HG03469 (cell line): ENCODE measurements at regions not wholly inside any gene's neighbourhood (a gene's known extent, or its start where the extent isn't known, plus 50 kb on each side); places are given as distances from the start of the nearest gene placed in this dataset.
"Not testable (repeated sequence)": the region's sequence is repeated elsewhere in the genome, so short reads cannot be mapped to it uniquely, and the experiment has no call there.

Source experiments
- ATAC-seq: cut with Tn5 transposase; IDR thresholded peaks from one replicate; pipeline ENCODE4 v1.9.1; 2021; ENCODE audit warnings: mild to moderate bottlenecking, moderate library complexity, moderate number of reproducible peaks; ENCODE audit not compliant: unreplicated experiment

GRCh38 chr11:97620007-97620406 lies 1230.2 kb downstream of the JRKL start:
- ATAC-seq = no peak

- no peak for ATAC-seq
Observed at GRCh38 chr11:97621282-97621681, 1231.5 kb downstream of the JRKL start.

- ATAC-seq = no peak
Observed at GRCh38 chr11:97622795-97623194, 1233.0 kb downstream of the JRKL start.

GRCh38 chr11:97636741-97637140 lies 1246.9 kb downstream of the JRKL start:
- ATAC-seq = not testable (repeated sequence)

- no peak for ATAC-seq
Observed at GRCh38 chr11:97637701-97638100, 1247.9 kb downstream of the JRKL start.

GRCh38 chr11:97638641-97639224 lies 1248.9 kb downstream of the JRKL start:
- ATAC-seq = no peak

GRCh38 chr11:97641988-97642387 lies 1252.2 kb downstream of the JRKL start:
- ATAC-seq = no peak

GRCh38 chr11:97645736-97646135 lies 1255.9 kb downstream of the JRKL start:
- no peak for ATAC-seq

GRCh38 chr11:97656356-97656755 lies 1266.5 kb downstream of the JRKL start:
- ATAC-seq = no peak

- ATAC-seq = no peak
Observed at GRCh38 chr11:97657852-97658251, 1268.0 kb downstream of the JRKL start.

- ATAC-seq = no peak
Observed at GRCh38 chr11:97667057-97667456, 1277.2 kb downstream of the JRKL start.

- no peak for ATAC-seq
Observed at GRCh38 chr11:97683733-97684132, 1293.9 kb downstream of the JRKL start.

GRCh38 chr11:97684486-97685439 lies 1295.0 kb downstream of the JRKL start:
- ATAC-seq = no peak

GRCh38 chr11:97685695-97686094 lies 1295.9 kb downstream of the JRKL start:
- no peak for ATAC-seq

- ATAC-seq = no peak
Observed at GRCh38 chr11:97687111-97687510, 1297.3 kb downstream of the JRKL start.

- no peak for ATAC-seq
Observed at GRCh38 chr11:97691061-97691460, 1301.2 kb downstream of the JRKL start.

- no peak for ATAC-seq
Observed at GRCh38 chr11:97702951-97703350, 1313.1 kb downstream of the JRKL start.

GRCh38 chr11:97703851-97704250 lies 1314.0 kb downstream of the JRKL start:
- ATAC-seq = no peak

- not testable (repeated sequence) for ATAC-seq
Observed at GRCh38 chr11:97705441-97705840, 1315.3 kb upstream of the CNTN5 start.

GRCh38 chr11:97717922-97718321 lies 1302.8 kb upstream of the CNTN5 start:
- ATAC-seq = no peak

GRCh38 chr11:97722065-97722464 lies 1298.7 kb upstream of the CNTN5 start:
- no peak for ATAC-seq

- no peak for ATAC-seq
Observed at GRCh38 chr11:97722721-97723120, 1298.0 kb upstream of the CNTN5 start.
